SK-N-SH (cell line): ENCODE measurements at regions not wholly inside any gene's neighbourhood (a gene's known extent, or its start where the extent isn't known, plus 50 kb on each side); places are given as distances from the start of the nearest gene placed in this dataset.

Source experiments
- CTCF ChIA-PET: fragments of 300-600, 350-600 bp; formaldehyde crosslinking; extraction: SDS; loops from one replicate; lab custom pipeline; 2021; lab: Yijun Ruan, JAX
- POLR2A ChIA-PET: fragments of 350-600 bp; sonication (Branson Sonifier 250); formaldehyde crosslinking; extraction: SDS; loops from one replicate; lab custom pipeline; 2020; ENCODE audit warnings: antibody characterized with exemption, inconsistent platforms; lab: Yijun Ruan, JAX
- DNase-seq: peaks from one replicate; pipeline ENCODE4 v3.0.0; 2012
- H2AFZ ChIP-seq: fragments of 200-600 bp; sonication (generic); 2 replicates; pipeline ENCODE4 v1.8.1; 2016; ENCODE audit warnings: antibody characterized with exemption, mild to moderate bottlenecking, low read depth
- H3F3A ChIP-seq: fragments of 200-600 bp; sonication (generic); replicated peaks from 2 replicates; pipeline ENCODE3; 2016; ENCODE audit warnings: antibody characterized with exemption, mild to moderate bottlenecking; ENCODE audit not compliant: insufficient read depth
- H3K27ac ChIP-seq, 2 experiments: fragments of 200-500 bp in 1 of 2; fragments of 200-600 bp in 1 of 2; sonication (Bioruptor generic) in 1 of 2; sonication (generic), shearing (Covaris generic) in 1 of 2; 2 replicates each; pipeline versions ENCODE4 v1.5.1 to v1.6.1; 2014 to 2016; ENCODE audit warnings: low read depth in 2 of 2, inconsistent platforms in 1 of 2, low read length in 1 of 2, mild to moderate bottlenecking in 1 of 2, mixed read lengths in 1 of 2
- H3K27me3 ChIP-seq: fragments of 200-600 bp; sonication (generic), shearing (Covaris generic); 2 replicates; pipeline ENCODE4 v1.6.1; 2016; ENCODE audit warnings: mixed run types; ENCODE audit not compliant: insufficient read depth
- H3K36me3 ChIP-seq, 2 experiments: fragments of 200-500 bp in 1 of 2; fragments of 200-600 bp in 1 of 2; sonication (Bioruptor generic) in 1 of 2; sonication (generic) in 1 of 2; replicated peaks in 1 of 2; 2 replicates each; pipeline versions ENCODE3 to v1.5.1; 2014 to 2016; ENCODE audit warnings: low read length in 1 of 2, mild to moderate bottlenecking in 1 of 2; ENCODE audit not compliant: insufficient read depth in 2 of 2, control insufficient read depth in 1 of 2
- H3K4me1 ChIP-seq, 2 experiments: fragments of 200-500 bp in 1 of 2; fragments of 200-600 bp in 1 of 2; sonication (Bioruptor generic) in 1 of 2; sonication (generic), shearing (Covaris generic) in 1 of 2; 2 replicates each; pipeline versions ENCODE4 v1.5.1 to v1.6.1; 2014 to 2016; ENCODE audit warnings: low read depth in 1 of 2, low read length in 1 of 2, mixed run types in 1 of 2; ENCODE audit not compliant: insufficient read depth in 2 of 2, control insufficient read depth in 1 of 2
- H3K4me2 ChIP-seq: fragments of 200-600 bp; sonication (generic), shearing (Covaris generic); 2 replicates; pipeline ENCODE4 v1.6.1; 2017; ENCODE audit warnings: mixed run types
- H3K4me3 ChIP-seq, 2 experiments: fragments of 200-500 bp in 1 of 2; fragments of 200-600 bp in 1 of 2; sonication (Bioruptor generic) in 1 of 2; sonication (generic), shearing (Covaris generic) in 1 of 2; 2 replicates each; pipeline versions ENCODE4 v1.5.1 to v1.8.1; 2014 to 2016; ENCODE audit warnings: low read depth in 2 of 2, inconsistent platforms in 1 of 2, low read length in 1 of 2, mild to moderate bottlenecking in 1 of 2, mixed read lengths in 1 of 2, moderate library complexity in 1 of 2
- H3K79me2 ChIP-seq: fragments of 200-600 bp; sonication (generic); 2 replicates; pipeline ENCODE4 v1.8.1; 2017; ENCODE audit warnings: mild to moderate bottlenecking; ENCODE audit not compliant: insufficient read depth
- H3K9ac ChIP-seq: fragments of 200-600 bp; sonication (generic); 2 replicates; pipeline ENCODE4 v1.6.1; 2017; ENCODE audit warnings: mixed run types
- H3K9me2 ChIP-seq: fragments of 200-600 bp; sonication (generic); 2 replicates; pipeline ENCODE4 v1.6.1; 2017; ENCODE audit warnings: mixed run types
- H3K9me3 ChIP-seq: fragments of 200-600 bp; sonication (generic); 2 replicates; pipeline ENCODE4 v1.6.1; 2017; ENCODE audit warnings: mixed run types, mild to moderate bottlenecking, moderate library complexity
- H4K20me1 ChIP-seq: fragments of 200-600 bp; sonication (generic); 2 replicates; pipeline ENCODE4 v1.6.1; 2017; ENCODE audit warnings: mild to moderate bottlenecking, mixed run types; ENCODE audit not compliant: insufficient read depth
- CTCF ChIP-seq: fragments of 200-600 bp; sonication (generic); IDR thresholded peaks from 2 replicates; pipeline ENCODE4 v1.6.1; 2017; ENCODE audit warnings: antibody characterized with exemption, mild to moderate bottlenecking, moderate library complexity
- ELF1 ChIP-seq: IDR thresholded peaks from 2 replicates; pipeline ENCODE4 v1.4.0; 2012
- EZH2phosphoT487 ChIP-seq: fragments of 200-600 bp; sonication (generic); IDR thresholded peaks from 2 replicates; pipeline ENCODE4 v1.6.1; 2017; ENCODE audit warnings: low read depth, mixed run types, mild to moderate bottlenecking, antibody characterized with exemption, moderate library complexity, borderline replicate concordance
- FOSL2 ChIP-seq: IDR thresholded peaks from 2 replicates; pipeline ENCODE4 v1.4.0; 2012; ENCODE audit warnings: low read depth, mild to moderate bottlenecking, moderate library complexity, borderline replicate concordance
- FOXJ3 ChIP-seq: sonication (generic); formaldehyde crosslinking; IDR thresholded peaks from 2 replicates; pipeline ENCODE4 v1.5.1; 2020; ENCODE audit warnings: mild to moderate bottlenecking, missing genetic modification reagents
- JUND ChIP-seq: IDR thresholded peaks from 2 replicates; pipeline ENCODE4 v1.4.0; 2012
- MEF2A ChIP-seq: IDR thresholded peaks from 2 replicates; pipeline ENCODE4 v1.4.0; 2012; ENCODE audit warnings: low read depth, borderline replicate concordance
- MXI1 ChIP-seq: IDR thresholded peaks from 2 replicates; pipeline ENCODE4 v1.6.1; 2012; ENCODE audit warnings: mild to moderate bottlenecking, low read depth, low read length, improper control_type of control experiment
- NFIC ChIP-seq: IDR thresholded peaks from 2 replicates; pipeline ENCODE4 v1.4.0; 2012; ENCODE audit warnings: borderline replicate concordance
- NRF1 ChIP-seq: IDR thresholded peaks from 2 replicates; pipeline ENCODE4 v1.6.1; 2012; ENCODE audit warnings: low read depth, mild to moderate bottlenecking, low read length
- PBX3 ChIP-seq: IDR thresholded peaks from 2 replicates; pipeline ENCODE4; 2012
- RAD21 ChIP-seq: IDR thresholded peaks from 2 replicates; pipeline ENCODE4 v1.6.1; 2012; ENCODE audit warnings: mild to moderate bottlenecking, low read length
- RFX5 ChIP-seq: IDR thresholded peaks from 2 replicates; pipeline ENCODE4 v1.6.1; 2012; ENCODE audit warnings: mild to moderate bottlenecking, improper control_type of control experiment, low read length
- SMC3 ChIP-seq: IDR thresholded peaks from 2 replicates; pipeline ENCODE4 v1.6.1; 2012; ENCODE audit warnings: low read depth, low read length, improper control_type of control experiment
- TCF12 ChIP-seq: IDR thresholded peaks from 2 replicates; pipeline ENCODE4 v1.4.0; 2012
- TEAD4 ChIP-seq: IDR thresholded peaks from 2 replicates; pipeline ENCODE4 v1.4.0; 2012; ENCODE audit warnings: mild to moderate bottlenecking, borderline replicate concordance; ENCODE audit not compliant: insufficient read depth
- USF2 ChIP-seq: fragments of 150-350 bp; IDR thresholded peaks from 2 replicates; pipeline ENCODE4 v1.6.1; 2017; ENCODE audit warnings: antibody characterized with exemption, low read length, low read depth, borderline replicate concordance
- YY1 ChIP-seq: IDR thresholded peaks from 2 replicates; pipeline ENCODE4 v1.4.0; 2012; ENCODE audit warnings: low read depth, mild to moderate bottlenecking
- WGBS: methylation state at CpG from one replicate; pipeline ENCODE4 v1.1.6; 2017; ENCODE audit warnings: low lambda C conversion rate; 5-methylcytosine and 5-hydroxymethylcytosine counted together
- TF ChIP-seq, protein P1 (sequence below): IDR thresholded peaks from 2 replicates; pipeline ENCODE4 v1.4.0; 2012; ENCODE audit warnings: low read depth, borderline replicate concordance

DNA sequence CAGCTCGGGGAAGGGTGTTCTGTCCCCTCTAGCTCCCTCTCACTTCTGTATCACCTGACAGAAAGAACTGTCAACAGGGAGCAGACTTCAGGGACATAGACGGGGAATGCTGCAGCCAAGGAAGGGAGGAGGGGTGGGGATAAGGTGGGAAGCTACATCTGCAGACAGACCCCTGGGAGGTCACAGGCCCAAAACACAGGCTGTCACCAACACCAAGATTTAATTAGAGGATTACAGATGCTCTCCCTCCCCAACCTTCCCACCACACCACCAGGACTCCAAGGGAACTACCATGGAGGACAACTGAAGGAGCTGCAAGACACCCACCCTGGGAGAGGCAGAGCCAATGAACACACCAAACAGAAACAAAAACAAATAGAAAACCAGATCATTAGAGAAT, 425.2 kb upstream of the VSTM2A start:
- H4K20me1 ChIP-seq = no peaks in the 10 kb centered on the region
- H3K9me2 ChIP-seq = no peaks in the 10 kb centered on the region
- no peak overlapping the region for H2AFZ ChIP-seq
- H3K36me3 ChIP-seq = no peaks in the 10 kb centered on the region
- TF ChIP-seq RFX5 = no peak
- no peak for TF ChIP-seq SMC3
- TF ChIP-seq PBX3 = no peak
- no peak for TF ChIP-seq NFIC
- TF ChIP-seq RAD21 = no peak
- TF ChIP-seq, protein P1, sequence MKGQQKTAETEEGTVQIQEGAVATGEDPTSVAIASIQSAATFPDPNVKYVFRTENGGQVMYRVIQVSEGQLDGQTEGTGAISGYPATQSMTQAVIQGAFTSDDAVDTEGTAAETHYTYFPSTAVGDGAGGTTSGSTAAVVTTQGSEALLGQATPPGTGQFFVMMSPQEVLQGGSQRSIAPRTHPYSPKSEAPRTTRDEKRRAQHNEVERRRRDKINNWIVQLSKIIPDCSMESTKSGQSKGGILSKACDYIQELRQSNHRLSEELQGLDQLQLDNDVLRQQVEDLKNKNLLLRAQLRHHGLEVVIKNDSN = no peak
- no peak for TF ChIP-seq NRF1
- no peak for TF ChIP-seq ELF1
- no peak for TF ChIP-seq TEAD4
- TF ChIP-seq USF2 = no peak
- no peak for TF ChIP-seq CTCF
- no peak for TF ChIP-seq TCF12
- TF ChIP-seq JUND = no peak
- TF ChIP-seq YY1 = no peak
- TF ChIP-seq MEF2A = no peak
- TF ChIP-seq MXI1 = no peak
- no peak for TF ChIP-seq FOSL2
- no peak for TF ChIP-seq FOXJ3 (CRISPR knock-in tag)
- TF ChIP-seq EZH2phosphoT487 = no peak
- TF ChIP-seq, all 33 proteins: peak for 0
- Histone ChIP-seq H3F3A (no peaks in the 10 kb centered on the region), H3K9me3 (no peaks in the 10 kb centered on the region), H3K27ac (no peak overlapping the region), H3K4me3 (no peak overlapping the region), H3K79me2 (no peaks in the 10 kb centered on the region), H3K4me1 (no peaks in the 10 kb centered on the region; a peak in 1 of 4 replicates), H3K9ac (no peak overlapping the region), H3K4me2 (no peak overlapping the region), H3K27me3 (no peaks in the 10 kb centered on the region)
- POLR2A ChIA-PET = no interaction called here
- CTCF ChIA-PET = interaction anchor here (1.1 to 1.2 kb wide), 2 partner anchors 20 to 60 kb away, joined by 3 to 4 read pairs; no protein-coding TSS in a partner anchor
- 6% methylated on average over 2 of the region's 2 CpGs for WGBS
- no peak for DNase-seq
